Activated CD4-positive, alpha-beta T cell treated with anti-CD3 and anti-CD28 coated beads, Interleukin-2, Interleukin-4, amounts not matched to agents 100 ng/mL and 50 ng/mL, durations not matched to agents 16 hours and 8 hours (primary cell): ENCODE measurements at regions not wholly inside any gene's neighbourhood (a gene's known extent, or its start where the extent isn't known, plus 50 kb on each side); places are given as distances from the start of the nearest gene placed in this dataset.

Experiments used
- DNase-seq: peaks from one replicate; pipeline ENCODE4 v3.0.0-alpha.2; 2020; ENCODE audit warnings: low spot score

DNA sequence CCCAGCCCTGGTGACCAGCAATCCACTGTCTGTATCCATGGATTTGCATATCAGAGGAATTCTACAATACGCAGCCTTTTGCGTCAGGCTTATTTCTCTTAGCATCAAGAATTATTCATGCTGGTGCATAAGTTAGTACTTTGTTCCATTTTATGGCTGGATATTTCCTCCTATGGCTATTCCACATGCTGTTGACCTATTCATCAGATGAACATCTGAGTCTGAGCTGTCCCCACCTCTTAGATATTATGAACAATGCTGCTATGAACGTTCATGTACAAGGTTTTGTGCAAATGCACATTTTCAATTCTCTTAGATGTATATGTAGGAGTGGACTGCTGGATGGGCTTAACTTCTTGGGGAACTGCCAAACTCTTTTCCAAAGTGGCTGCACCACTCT is 79.0 kb upstream of the CST7 start:
- no peak for DNase-seq

- no peak for DNase-seq
Measured at GRCh38 chr20:24870881-24871280, 78.2 kb upstream of the CST7 start.

DNA sequence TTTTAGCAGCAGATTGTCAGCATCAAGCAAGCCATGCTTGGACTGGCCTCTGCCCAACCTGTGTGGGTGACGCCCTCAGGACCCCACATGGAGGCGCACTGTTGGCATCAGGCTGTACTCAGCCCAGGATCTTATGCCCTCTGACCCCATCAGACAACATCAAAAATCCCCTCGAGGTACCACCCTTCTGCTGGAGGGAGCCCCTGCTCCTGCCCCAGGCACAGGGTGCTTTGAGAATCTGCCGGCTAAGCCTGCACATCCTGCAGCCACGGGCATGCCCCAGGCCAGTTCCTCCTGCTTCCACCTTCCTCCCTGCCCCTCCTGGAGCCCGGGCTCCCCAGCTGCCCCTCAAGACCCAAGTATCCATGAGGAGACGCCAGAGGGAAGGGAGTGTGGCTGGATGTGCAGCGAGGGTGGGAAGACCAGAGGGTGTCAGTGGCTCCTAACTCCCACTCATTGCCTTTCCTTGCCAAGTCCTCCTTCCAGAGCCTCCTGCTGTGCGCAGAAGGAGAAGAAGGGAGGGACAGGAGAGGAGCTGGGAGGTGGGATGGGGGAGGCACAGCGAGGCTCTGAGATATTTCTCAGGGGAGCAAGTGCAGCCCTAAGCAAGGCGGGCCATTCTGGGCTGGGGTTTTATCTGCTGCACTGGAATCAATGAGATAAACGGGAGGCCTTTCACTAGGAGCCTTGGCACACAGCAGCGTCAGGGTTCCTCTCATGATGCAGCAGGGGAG is 77.4 kb upstream of the CST7 start:
- no peak for DNase-seq

GRCh38 chr20:24872291-24873024 is 76.6 kb upstream of the CST7 start:
- no peak for DNase-seq

DNA sequence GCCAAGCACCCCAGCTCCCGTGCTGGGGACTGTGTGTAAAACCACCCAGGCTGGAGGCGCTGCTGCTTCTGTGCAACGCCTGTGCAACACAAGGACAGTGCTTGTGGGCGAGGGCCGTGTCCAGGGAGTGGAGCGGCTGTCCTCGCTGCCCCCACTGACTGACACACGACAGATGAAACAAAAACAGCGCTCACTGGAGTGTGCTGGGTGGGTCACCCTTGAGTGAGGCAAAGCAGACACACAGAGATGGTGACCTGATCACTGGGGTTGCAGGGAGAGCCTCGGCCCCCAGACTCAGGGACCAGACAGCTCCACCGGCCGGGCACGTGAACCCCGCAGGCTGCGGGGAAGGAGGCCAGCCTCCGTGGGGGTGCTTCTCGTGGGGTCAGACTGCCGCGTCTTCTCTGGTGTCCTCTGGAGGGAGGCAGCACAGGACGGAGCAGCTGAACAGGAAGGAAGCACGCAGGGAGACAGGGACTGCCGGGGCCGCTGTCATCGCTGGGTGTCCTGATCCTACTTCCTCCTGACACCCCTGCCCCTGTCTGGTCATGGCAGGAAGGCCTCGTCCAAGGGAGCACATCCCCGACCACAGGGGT is 75.9 kb upstream of the CST7 start:
- DNase-seq: no peak

GRCh38 chr20:24875078-24875477 is 74.0 kb upstream of the CST7 start:
- no peak for DNase-seq

DNA sequence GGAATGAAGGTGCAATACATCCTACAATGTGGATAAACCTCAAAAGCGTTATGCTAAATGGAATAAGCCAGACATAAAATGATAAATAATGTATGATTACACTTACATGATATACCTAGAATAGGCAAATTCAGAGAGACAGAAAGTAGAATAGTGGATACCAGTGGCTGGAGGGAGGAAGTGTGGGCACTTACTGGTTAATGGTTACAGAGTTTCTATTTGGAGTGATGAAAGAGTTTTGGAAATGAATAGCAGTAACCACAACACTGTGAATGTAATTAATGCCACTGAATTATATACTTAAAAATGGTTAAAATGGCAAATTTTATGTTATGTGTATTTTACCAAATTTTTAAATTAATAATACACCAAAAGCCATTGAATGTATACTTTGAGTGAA is 71.4 kb upstream of the CST7 start:
- no peak for DNase-seq

DNA sequence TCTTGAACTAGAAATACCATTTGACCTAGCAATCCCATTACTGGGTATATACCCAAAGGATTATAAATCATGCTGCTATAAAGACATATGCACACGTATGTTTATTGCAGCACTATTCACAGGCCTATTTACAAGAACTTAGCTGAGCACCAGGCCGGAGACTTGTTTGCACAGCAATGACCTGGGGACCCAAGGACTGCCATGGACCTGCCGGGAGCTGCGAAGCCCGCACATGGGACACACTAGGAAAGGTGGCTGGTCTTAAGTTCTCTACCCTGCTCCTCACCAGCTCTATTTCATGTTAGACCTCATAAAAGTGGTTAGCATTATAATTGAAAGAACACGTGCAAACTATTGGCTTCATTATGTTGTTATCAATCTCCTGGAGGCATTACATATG is 70.4 kb upstream of the CST7 start:
- no peak for DNase-seq

GRCh38 chr20:24879875-24880274 is 69.2 kb upstream of the CST7 start:
- no peak for DNase-seq

DNA sequence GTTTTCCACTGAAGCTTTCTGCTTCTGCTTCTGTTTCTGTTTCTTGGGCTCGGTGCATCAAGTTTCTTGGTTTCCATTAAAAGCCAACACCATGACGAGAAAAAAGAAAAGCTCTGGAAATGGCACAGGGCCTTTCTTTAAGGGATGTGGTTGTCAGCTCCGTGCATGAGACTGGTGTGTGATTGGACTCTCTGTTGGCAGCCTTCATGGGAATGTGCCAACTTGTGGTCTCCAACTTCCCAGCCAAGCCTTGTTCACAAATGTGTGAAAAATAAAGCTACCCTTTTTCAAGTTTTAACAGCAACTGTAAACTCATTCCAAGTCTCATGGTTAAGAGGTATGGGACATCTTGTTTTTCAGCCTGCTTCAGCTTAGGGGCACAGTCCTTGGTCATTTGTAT is 68.7 kb upstream of the CST7 start:
- DNase-seq: no peak

DNA sequence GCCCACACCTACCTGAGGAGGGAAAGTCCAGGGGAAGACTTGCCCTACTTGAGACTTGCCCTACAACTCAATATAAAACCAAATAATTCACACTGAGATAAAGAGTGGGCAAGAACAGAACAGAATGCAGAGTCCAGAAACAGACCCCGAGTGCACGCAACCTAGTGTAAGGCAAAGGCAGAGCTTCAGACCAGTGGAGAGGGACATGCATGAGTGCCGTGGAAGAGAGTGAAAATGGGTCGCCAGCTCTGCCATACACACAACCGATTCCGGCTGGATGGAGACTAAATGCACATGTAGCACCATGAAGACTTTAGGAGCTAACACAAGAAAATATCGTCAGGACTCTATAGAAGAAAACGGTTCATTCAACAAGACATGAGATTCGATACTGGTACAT is 58.8 kb upstream of the CST7 start:
- DNase-seq: no peak

DNA sequence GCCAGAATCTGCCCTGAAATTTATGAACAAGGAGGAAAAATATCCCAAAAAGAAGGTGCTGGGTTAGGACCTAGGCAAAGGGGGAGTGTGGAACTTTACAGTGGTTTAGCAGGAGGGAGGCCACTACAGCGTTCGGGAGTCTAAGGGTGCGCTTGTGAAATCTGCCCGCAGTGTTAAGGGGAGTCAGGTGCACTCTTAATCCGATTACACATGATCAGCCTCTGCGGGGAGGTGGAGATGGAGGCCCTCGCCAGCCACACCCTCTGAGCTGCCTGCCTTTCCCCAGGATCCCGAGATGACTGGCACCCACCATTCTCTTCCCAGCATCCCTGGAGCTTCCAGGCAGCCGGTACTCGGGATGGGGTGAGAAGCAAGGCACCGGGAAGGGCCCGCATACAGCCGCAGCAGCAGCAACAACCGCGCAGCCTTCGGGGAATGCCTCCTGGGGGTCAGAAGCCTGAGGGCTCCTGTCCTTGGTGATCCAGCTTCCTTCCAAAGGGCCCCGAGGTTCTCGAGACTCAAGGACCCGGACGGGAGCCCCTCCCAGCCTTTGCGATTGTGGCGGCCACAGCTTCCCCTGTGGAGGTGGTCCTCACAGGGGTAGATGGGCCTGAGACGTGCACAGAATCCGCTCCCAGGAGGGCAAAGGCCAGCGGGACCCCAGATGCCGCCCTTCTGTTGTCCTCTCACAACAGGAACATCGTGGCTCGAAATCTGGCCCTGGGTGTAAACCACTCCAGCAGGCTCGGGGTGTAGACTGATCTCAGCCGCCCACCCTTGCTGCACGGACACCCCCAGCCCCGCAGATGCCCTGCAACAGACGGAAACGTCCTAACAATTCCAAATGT is 57.3 kb upstream of the CST7 start:
- DNase-seq: no peak

DNA sequence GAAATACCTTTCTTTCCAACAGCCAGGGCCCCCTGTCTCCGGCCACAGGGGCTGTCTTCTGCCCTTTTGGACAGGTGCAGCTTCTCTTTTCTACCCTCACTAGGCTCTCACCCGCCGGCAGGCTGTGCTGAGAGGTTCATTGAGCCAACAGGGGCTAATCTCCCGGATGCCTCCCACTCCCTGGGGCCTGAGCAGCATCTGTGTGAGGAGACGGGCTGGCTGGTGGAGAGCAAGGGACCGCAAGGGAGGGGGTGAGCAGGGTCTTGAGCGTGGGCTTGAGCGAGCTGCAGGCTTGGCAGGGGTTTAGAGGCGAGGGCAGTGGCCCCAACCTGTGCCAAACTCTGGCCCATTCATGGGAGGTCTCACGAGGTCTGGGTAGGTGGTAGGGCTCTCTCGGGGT is 56.5 kb upstream of the CST7 start:
- DNase-seq: no peak

DNA sequence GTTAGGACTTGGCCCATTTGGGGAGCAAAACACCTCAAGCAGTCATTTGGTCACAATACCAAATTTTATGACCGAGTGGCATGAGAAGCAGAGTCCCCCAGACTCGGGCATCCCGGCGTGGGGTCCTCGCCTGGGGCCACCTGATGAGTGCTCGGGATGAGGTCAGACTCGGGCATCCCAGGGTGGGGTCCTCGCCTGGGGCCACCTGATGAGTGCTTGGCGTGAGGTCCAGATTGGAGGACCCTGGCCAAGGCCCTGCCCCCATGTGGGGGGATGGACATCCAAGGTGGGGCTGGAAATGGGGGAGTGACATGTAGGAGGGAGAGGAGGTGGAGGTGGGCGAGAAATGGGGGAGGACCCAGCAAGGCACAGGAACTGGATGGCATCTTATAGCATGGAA is 56.1 kb upstream of the CST7 start:
- no peak for DNase-seq

DNA sequence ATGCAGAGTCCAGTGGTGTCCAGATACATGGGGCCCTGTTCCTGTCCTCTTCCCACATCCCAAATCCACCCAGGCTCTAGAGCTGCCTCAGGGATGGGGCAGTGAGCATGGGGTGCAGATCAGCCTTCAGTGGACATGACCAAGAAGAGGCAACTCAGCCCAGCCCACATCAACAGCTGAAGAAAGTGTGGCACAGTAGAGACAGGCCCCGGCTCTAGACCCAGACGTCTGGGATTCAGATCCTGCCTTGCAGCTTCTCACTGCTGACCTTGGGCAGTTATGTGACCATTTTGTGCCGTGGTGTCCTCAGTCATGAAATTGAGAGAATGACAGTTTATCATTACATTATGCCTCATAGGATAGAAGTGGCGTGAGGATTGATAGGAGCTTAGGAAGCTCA is 54.6 kb upstream of the CST7 start:
- DNase-seq: no peak

DNA sequence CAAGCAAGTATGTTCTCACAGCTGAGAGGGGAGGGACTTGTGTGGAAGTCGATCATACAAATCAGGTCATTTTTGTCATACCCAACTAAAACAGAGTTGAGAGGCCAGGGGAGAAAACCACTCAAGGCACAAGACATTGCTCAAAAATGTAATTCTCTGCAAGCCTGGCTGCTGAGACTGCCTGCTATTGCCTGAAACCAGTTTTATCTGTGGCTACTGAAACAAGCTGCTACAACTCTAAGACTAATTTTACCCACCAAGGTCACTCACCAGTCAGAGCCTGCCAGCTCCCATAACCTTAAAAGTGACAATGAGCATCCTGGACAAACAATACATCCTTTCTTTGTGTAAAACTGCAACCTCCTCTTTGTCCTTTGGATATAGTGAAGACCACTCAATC is 54.1 kb upstream of the CST7 start:
- no peak for DNase-seq

- DNase-seq: no peak
Measured at GRCh38 chr20:24895431-24895830, 53.6 kb upstream of the CST7 start.

DNA sequence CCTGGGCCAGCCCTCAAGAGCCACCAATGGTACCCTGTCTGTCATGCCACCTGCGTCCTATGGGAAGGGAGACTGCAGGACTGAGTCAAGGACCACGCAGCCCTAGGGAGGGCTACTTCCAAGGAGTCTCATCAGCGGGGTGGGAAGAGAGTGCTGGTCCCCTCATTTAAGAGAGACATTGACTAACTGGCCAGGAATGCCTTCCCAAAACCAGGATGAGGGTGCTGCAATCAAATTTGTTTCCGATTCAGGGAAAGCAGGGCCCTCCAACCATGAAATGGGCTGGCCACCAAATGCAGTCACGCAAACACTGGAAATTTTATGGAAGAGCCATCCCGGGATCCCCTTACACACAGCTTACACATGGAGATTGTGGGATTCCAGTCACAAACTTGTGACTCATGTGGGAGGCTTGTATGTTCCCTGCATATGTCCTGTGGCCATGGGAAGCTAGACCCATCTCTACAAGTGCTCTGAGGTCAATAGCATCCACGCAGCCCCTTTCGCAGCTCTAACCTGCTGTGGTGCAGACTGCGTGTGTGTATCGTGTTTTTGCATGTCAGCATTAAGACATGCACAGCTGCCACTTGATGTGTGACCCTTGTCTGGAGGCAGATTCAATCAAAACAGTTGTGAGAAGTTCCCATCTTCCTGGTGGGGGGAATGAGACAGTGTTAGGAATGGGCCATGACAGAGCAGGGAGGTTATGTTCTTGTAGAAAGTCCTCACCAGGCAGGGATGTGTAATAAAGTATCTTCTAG is 53.0 kb upstream of the CST7 start:
- no peak for DNase-seq

DNA sequence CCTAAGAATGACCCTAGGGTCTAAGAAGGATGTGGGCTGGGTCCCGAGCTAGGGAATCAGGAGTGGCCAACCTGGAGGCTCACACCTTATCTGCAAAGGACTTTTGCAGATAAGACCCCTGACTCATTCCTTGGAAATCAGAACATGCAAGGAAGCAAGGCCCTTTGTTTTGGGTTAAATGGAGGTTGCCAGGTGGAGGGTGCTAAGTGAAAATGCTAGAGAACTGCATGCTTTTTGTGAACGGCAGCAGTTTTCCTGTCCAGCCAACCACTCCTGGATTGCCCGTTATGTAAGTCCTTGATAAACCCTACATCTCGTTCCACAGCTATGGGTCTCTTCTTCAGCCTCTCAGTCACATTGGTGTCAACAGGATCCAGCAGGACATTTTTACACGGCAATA is 52.1 kb upstream of the CST7 start:
- DNase-seq: no peak

- DNase-seq: no peak
Measured at GRCh38 chr20:24897974-24898373, 51.1 kb upstream of the CST7 start.

DNA sequence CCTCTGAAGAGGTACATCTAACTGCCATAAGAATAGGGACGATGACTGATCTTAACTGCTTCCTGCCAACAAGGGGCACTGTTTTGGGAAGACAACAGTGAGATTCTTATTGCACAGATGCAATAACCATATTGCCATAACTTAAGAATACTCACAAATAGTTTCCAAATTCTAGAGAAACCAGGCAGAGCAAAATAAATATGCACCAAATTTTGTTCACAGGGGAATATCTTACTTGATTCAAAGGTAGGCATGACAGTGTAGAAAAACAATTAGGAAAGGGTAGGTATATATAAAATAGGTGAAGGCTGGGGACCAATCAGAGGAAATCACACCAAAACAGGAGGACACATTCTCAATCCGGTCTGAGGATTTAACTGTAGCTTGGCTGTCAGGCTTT is 49.9 kb upstream of the CST7 start:
- DNase-seq: no peak
